H9 (cell line): ENCODE measurements at regions not wholly inside any gene's neighbourhood (a gene's known extent, or its start where the extent isn't known, plus 50 kb on each side); places are given as distances from the start of the nearest gene placed in this dataset.

ENCODE experiments used
- DNase-seq: peaks from one replicate; pipeline ENCODE4 v3.0.0-alpha.2; 2017
- H2AFZ ChIP-seq: one replicate; pipeline ENCODE4 v1.6.1; 2013; ENCODE audit warnings: mild to moderate bottlenecking, low read length, control low read depth, moderate library complexity
- H2AK5ac ChIP-seq: 2 replicates; pipeline ENCODE4 v1.6.1; 2013; ENCODE audit warnings: low read length, control low read depth, mixed read lengths; ENCODE audit not compliant: insufficient read length
- H2BK120ac ChIP-seq: one replicate; pipeline ENCODE4 v1.6.1; 2013; ENCODE audit warnings: low read depth, mild to moderate bottlenecking, low read length, control low read depth, inconsistent platforms; ENCODE audit not compliant: poor library complexity, severe bottlenecking
- H2BK12ac ChIP-seq: 2 replicates; pipeline ENCODE4 v1.6.1; 2013; ENCODE audit warnings: low read length, control low read depth, mixed read lengths, low read depth; ENCODE audit not compliant: insufficient read length
- H2BK15ac ChIP-seq: 2 replicates; pipeline ENCODE4 v1.6.1; 2013; ENCODE audit warnings: low read depth, low read length, control low read depth
- H2BK20ac ChIP-seq: one replicate; pipeline ENCODE4 v1.6.1; 2013; ENCODE audit warnings: low read depth, mild to moderate bottlenecking, low read length, control low read depth, inconsistent platforms; ENCODE audit not compliant: poor library complexity, severe bottlenecking
- H2BK5ac ChIP-seq: 2 replicates; pipeline ENCODE4 v1.6.1; 2013; ENCODE audit warnings: low read length, control low read depth, mixed read lengths; ENCODE audit not compliant: insufficient read length
- H3K14ac ChIP-seq: 2 replicates; pipeline ENCODE4 v1.6.1; 2013; ENCODE audit warnings: low read length, control low read depth; ENCODE audit not compliant: insufficient read depth
- H3K18ac ChIP-seq: 2 replicates; pipeline ENCODE4 v1.6.1; 2013; ENCODE audit warnings: low read depth, mild to moderate bottlenecking, mixed read lengths, low read length, control low read depth; ENCODE audit not compliant: insufficient read length
- H3K23ac ChIP-seq: 2 replicates; pipeline ENCODE4 v1.6.1; 2013; ENCODE audit warnings: low read length, control low read depth, mixed read lengths, low read depth; ENCODE audit not compliant: insufficient read length
- H3K23me2 ChIP-seq: 2 replicates; pipeline ENCODE4 v1.6.1; 2013; ENCODE audit warnings: low read depth, mild to moderate bottlenecking, mixed read lengths, low read length, control low read depth; ENCODE audit not compliant: insufficient read length, poor library complexity, severe bottlenecking
- H3K27ac ChIP-seq: 2 replicates; pipeline ENCODE4 v1.5.1; 2013; ENCODE audit warnings: low read length, control low read depth, mixed read lengths, low read depth; ENCODE audit not compliant: insufficient read length
- H3K27me3 ChIP-seq: 2 replicates; pipeline ENCODE4 v1.6.1; 2013; ENCODE audit warnings: low read length, control low read depth, inconsistent platforms; ENCODE audit not compliant: insufficient read depth
- H3K4ac ChIP-seq: 2 replicates; pipeline ENCODE4 v1.6.1; 2013; ENCODE audit warnings: low read depth, mild to moderate bottlenecking, control low read depth, inconsistent platforms, low read length, moderate library complexity
- H3K4me1 ChIP-seq: 2 replicates; pipeline ENCODE4 v1.6.1; 2013; ENCODE audit warnings: low read length, control low read depth, inconsistent platforms; ENCODE audit not compliant: insufficient read depth
- H3K4me2 ChIP-seq: 2 replicates; pipeline ENCODE4 v1.6.1; 2013; ENCODE audit warnings: low read length, control low read depth, mixed read lengths; ENCODE audit not compliant: insufficient read length, insufficient read depth
- H3K56ac ChIP-seq: 2 replicates; pipeline ENCODE4 v1.6.1; 2013; ENCODE audit warnings: low read depth, mild to moderate bottlenecking, mixed read lengths, low read length, control low read depth; ENCODE audit not compliant: insufficient read length
- H3K79me1 ChIP-seq: 2 replicates; pipeline ENCODE4 v1.6.1; 2013; ENCODE audit warnings: low read depth, mild to moderate bottlenecking, moderate library complexity, low read length, control low read depth, inconsistent platforms; ENCODE audit not compliant: insufficient read depth, poor library complexity, severe bottlenecking
- H3K79me2 ChIP-seq: 2 replicates; pipeline ENCODE4 v1.6.1; 2013; ENCODE audit warnings: low read length, control low read depth, inconsistent platforms; ENCODE audit not compliant: insufficient read depth
- H3K9ac ChIP-seq: 2 replicates; pipeline ENCODE4 v1.6.1; 2013; ENCODE audit warnings: low read length, control low read depth, mixed read lengths; ENCODE audit not compliant: insufficient read length; ENCODE audit errors: extremely low read depth
- H3K9me3 ChIP-seq: one replicate; pipeline ENCODE4 v1.6.1; 2013; ENCODE audit warnings: low read depth, low read length, inconsistent platforms; ENCODE audit not compliant: control insufficient read depth
- H3T11ph ChIP-seq: one replicate; pipeline ENCODE4 v1.6.1; 2013; ENCODE audit warnings: mild to moderate bottlenecking, low read length, control low read depth, inconsistent platforms
- H4K20me1 ChIP-seq: one replicate; pipeline ENCODE4 v1.6.1; 2013; ENCODE audit not compliant: control insufficient read depth, insufficient read length, insufficient read depth
- H4K5ac ChIP-seq: 2 replicates; pipeline ENCODE4 v1.6.1; 2013; ENCODE audit warnings: low read depth, mild to moderate bottlenecking, mixed read lengths, low read length, control low read depth; ENCODE audit not compliant: insufficient read length
- H4K8ac ChIP-seq: replicated peaks from 2 replicates; pipeline ENCODE4 v1.6.1; 2013; ENCODE audit warnings: low read length, control low read depth, mixed read lengths, low read depth; ENCODE audit not compliant: insufficient read length
- H4K91ac ChIP-seq: 2 replicates; pipeline ENCODE4 v1.6.1; 2013; ENCODE audit warnings: low read depth, mild to moderate bottlenecking, moderate library complexity, mixed read lengths, low read length, control low read depth; ENCODE audit not compliant: insufficient read length
- H3K27ac Mint-ChIP-seq, 3 experiments: 2 replicates in 2 of 3; 3 replicates in 1 of 3; pipeline ENCODE4 v1.8.0; 2020 to 2021; ENCODE audit warnings: mixed read lengths in 3 of 3, mild to moderate bottlenecking in 1 of 3, moderate library complexity in 1 of 3
- H3K27me3 Mint-ChIP-seq: 2 replicates; pipeline ENCODE4 v1.8.0; 2021; ENCODE audit warnings: low read depth, mild to moderate bottlenecking, moderate library complexity, mixed read lengths
- H3K36me3 Mint-ChIP-seq, 3 experiments: 2 replicates in 2 of 3; 3 replicates in 1 of 3; pipeline ENCODE4 v1.8.0; 2020 to 2021; ENCODE audit warnings: low read depth in 3 of 3, mixed read lengths in 3 of 3; ENCODE audit not compliant: insufficient read depth in 1 of 3
- H3K4me1 Mint-ChIP-seq, 2 experiments: 2 replicates each; pipeline ENCODE4 v1.8.0; 2020; ENCODE audit warnings: mixed read lengths in 2 of 2
- H3K4me3 Mint-ChIP-seq, 2 experiments: 2 replicates in 1 of 2; 3 replicates in 1 of 2; pipeline ENCODE4 v1.8.0; 2020 to 2021; ENCODE audit warnings: mild to moderate bottlenecking in 2 of 2, mixed read lengths in 2 of 2, moderate library complexity in 1 of 2
- H3K9me3 Mint-ChIP-seq, 2 experiments: 2 replicates in 1 of 2; 3 replicates in 1 of 2; pipeline ENCODE4 v1.8.0; 2020; ENCODE audit warnings: mild to moderate bottlenecking in 2 of 2, mixed read lengths in 2 of 2, moderate library complexity in 1 of 2
- CTCF ChIP-seq: fragments of 200-600 bp; sonication (generic); conservative IDR thresholded peaks from 3 replicates; pipeline ENCODE4 v1.8.0; 2021; ENCODE audit warnings: antibody characterized with exemption, mild to moderate bottlenecking
- WGBS: extraction: QIAGEN DNeasy Blood & Tissue Kit; methylation state at CpG from one replicate; pipeline ENCODE4 v1.1.7; 2013; ENCODE audit warnings: missing lambda C conversion rate, low lambda C conversion rate, mixed read lengths; ENCODE audit not compliant: insufficient read length; ENCODE audit errors: extremely low coverage; 5-methylcytosine and 5-hydroxymethylcytosine counted together

DNA sequence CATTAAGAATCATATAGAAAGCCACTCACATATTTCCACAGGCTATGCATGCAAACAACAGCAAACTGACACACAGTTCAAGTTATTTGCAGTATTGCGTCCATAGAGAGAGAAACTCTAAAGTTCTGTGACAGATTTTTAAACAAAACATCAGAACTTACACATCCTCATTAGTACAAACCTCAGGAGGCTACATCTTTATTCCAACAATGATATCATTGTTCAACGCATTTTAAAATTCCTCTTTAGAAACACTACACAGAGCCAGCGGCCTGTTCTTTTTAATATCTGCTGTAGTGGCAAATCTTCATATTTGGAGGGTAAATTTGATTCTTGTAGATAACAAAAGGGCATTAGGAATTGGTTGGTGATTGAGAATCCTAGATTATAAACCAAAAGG is 55.9 kb upstream of the NFE2L3 start:
- no peak for DNase-seq
- Histone ChIP-seq H3K9ac (no peak overlapping the region), H3K79me1 (no peaks in the 10 kb centered on the region), H4K91ac (no peak overlapping the region), H3K27me3 (no peaks in the 10 kb centered on the region), H3K4ac (no peak overlapping the region), H3K18ac (no peak overlapping the region), H3K23me2 (no peaks in the 10 kb centered on the region), H2BK5ac (no peak overlapping the region), H2BK20ac (no peak overlapping the region), H3T11ph (no peak overlapping the region), H3K27ac (no peak overlapping the region), H3K56ac (no peak overlapping the region), H2BK12ac (no peak overlapping the region), H3K9me3 (no peaks in the 10 kb centered on the region), H2BK15ac (no peak overlapping the region), H2BK120ac (no peak overlapping the region), H3K23ac (no peak overlapping the region), H2AK5ac (no peak overlapping the region), H3K4me2 (no peak overlapping the region), H4K5ac (no peak overlapping the region), H3K4me1 (peaks cover 2% of the 10 kb centered on the region; the same call in 1 of the 2 replicates), H3K79me2 (no peaks in the 10 kb centered on the region), H4K20me1 (no peaks in the 10 kb centered on the region), H3K14ac (no peak overlapping the region), H4K8ac (no peak overlapping the region), H2AFZ (no peak overlapping the region)
- Mint-ChIP-seq H3K27me3 (no peaks in the 10 kb centered on the region), H3K4me1 (peaks cover 13 to 21% of the 10 kb centered on the region in 2 experiments), H3K27ac (no peak overlapping the region), H3K4me3 (no peak overlapping the region), H3K36me3 (no peaks in the 10 kb centered on the region), H3K9me3 (no peaks in the 10 kb centered on the region)
- no CpG with 5 or more reads among the region's 3 CpGs for WGBS
- no peak for TF ChIP-seq CTCF
